Neural crest cell (in vitro differentiated cells): ENCODE measurements at regions not wholly inside any gene's neighbourhood (a gene's known extent, or its start where the extent isn't known, plus 50 kb on each side); places are given as distances from the start of the nearest gene placed in this dataset.

ENCODE experiments used
- DNase-seq: peaks from one replicate; pipeline ENCODE4 v3.0.0; 2021; ENCODE audit warnings: low read depth, mixed read lengths, low spot score
- H3K27ac Mint-ChIP-seq: one replicate; pipeline ENCODE4 v1.8.0; 2021; ENCODE audit warnings: mild to moderate bottlenecking, mixed read lengths; ENCODE audit not compliant: unreplicated experiment
- H3K27me3 Mint-ChIP-seq: 2 replicates; pipeline ENCODE4 v1.8.0; 2021; ENCODE audit warnings: low read depth, mild to moderate bottlenecking, mixed read lengths
- H3K36me3 Mint-ChIP-seq: 2 replicates; pipeline ENCODE4 v1.8.0; 2021; ENCODE audit warnings: low read depth, mild to moderate bottlenecking, mixed read lengths
- H3K4me1 Mint-ChIP-seq: 2 replicates; pipeline ENCODE4 v1.8.0; 2021; ENCODE audit warnings: mixed read lengths
- H3K4me3 Mint-ChIP-seq: one replicate; pipeline ENCODE4 v1.8.0; 2021; ENCODE audit warnings: mild to moderate bottlenecking, mixed read lengths
- H3K9me3 Mint-ChIP-seq: 2 replicates; pipeline ENCODE4 v1.8.0; 2021; ENCODE audit warnings: mixed read lengths
- TF ChIP-seq, protein P1 (sequence below): fragments of 200-600 bp; sonication (generic); conservative IDR thresholded peaks from 2 replicates; pipeline ENCODE4 v1.5.0; 2021; ENCODE audit warnings: antibody characterized with exemption, mild to moderate bottlenecking

DNA sequence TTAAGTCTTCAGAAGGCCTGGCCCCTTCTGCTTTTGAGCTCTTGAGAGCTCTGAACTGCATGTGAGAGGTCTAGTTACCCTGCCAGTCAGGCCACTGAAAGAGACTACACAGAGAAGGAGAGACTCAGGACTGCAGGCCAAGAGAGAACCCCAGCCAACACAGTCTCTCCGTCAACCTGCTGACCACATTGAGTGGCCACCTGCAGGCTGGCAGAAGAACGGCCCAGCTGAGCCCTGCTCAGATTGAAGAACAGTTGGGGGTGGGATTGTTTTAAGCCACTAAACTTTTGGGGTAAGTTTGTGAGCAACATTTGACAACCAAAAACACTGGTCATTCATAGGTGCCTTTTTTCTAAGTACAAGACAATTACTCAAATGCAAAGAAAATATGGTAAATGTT is 273.5 kb upstream of the CCDC54 start:
- H3K4me1 Mint-ChIP-seq: no peaks in the 10 kb centered on the region
- H3K36me3 Mint-ChIP-seq: no peaks in the 10 kb centered on the region
- no peak overlapping the region for H3K4me3 Mint-ChIP-seq
- no peaks in the 10 kb centered on the region for H3K27me3 Mint-ChIP-seq
- no peak for DNase-seq
- no peak overlapping the region for H3K27ac Mint-ChIP-seq
- peaks cover 14% of the 10 kb centered on the region for H3K9me3 Mint-ChIP-seq
- TF ChIP-seq, protein P1, sequence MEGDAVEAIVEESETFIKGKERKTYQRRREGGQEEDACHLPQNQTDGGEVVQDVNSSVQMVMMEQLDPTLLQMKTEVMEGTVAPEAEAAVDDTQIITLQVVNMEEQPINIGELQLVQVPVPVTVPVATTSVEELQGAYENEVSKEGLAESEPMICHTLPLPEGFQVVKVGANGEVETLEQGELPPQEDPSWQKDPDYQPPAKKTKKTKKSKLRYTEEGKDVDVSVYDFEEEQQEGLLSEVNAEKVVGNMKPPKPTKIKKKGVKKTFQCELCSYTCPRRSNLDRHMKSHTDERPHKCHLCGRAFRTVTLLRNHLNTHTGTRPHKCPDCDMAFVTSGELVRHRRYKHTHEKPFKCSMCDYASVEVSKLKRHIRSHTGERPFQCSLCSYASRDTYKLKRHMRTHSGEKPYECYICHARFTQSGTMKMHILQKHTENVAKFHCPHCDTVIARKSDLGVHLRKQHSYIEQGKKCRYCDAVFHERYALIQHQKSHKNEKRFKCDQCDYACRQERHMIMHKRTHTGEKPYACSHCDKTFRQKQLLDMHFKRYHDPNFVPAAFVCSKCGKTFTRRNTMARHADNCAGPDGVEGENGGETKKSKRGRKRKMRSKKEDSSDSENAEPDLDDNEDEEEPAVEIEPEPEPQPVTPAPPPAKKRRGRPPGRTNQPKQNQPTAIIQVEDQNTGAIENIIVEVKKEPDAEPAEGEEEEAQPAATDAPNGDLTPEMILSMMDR: no peak

DNA sequence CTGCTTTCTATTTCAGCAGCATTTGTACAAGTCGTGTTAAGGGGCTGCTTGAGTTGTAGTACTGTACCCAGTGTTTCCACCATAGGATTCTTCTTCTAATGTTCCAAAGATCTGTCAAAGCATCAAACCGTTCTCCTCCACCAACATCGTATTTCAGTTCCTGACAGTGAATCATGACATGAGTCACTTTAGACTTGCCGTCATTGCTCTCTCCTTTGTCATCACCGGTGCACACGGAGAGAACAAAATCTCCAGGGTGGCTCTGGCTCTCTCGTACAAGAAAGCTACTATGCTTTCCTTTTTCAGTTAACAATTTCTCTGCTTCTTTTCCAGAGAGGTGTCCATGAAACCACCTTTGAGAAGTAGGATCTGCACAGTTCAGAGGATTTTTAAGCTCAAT is 270.9 kb upstream of the CCDC54 start:
- DNase-seq: no peak
- Mint-ChIP-seq H3K36me3 (no peaks in the 10 kb centered on the region), H3K4me1 (no peaks in the 10 kb centered on the region), H3K27me3 (no peaks in the 10 kb centered on the region), H3K4me3 (no peak overlapping the region), H3K27ac (no peak overlapping the region), H3K9me3 (peaks cover 14% of the 10 kb centered on the region)
- TF ChIP-seq, protein P1: no peak

DNA sequence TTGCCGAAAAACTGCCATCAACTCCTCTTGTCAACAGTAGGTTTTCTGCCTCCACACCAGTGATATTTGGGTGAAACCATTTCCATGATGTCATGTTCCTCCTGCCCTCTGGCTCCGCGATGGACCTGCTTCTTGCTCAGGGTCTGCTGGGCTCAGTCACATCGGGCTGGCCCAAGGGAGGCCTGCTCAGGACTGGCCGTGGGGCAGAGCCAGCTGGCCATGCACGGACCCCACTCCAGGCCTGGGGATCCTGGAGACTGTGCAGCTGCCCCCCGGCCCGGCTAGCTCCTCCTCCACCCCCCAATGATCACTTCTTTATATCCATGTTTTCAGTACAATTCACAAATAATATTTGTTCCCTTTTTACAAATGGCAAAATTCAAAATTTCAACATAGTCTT is 270.3 kb upstream of the CCDC54 start:
- DNase-seq: no peak
- H3K4me1 Mint-ChIP-seq: no peaks in the 10 kb centered on the region
- H3K9me3 Mint-ChIP-seq: peaks cover 14% of the 10 kb centered on the region
- H3K36me3 Mint-ChIP-seq: no peaks in the 10 kb centered on the region
- no peak overlapping the region for H3K4me3 Mint-ChIP-seq
- H3K27me3 Mint-ChIP-seq: no peaks in the 10 kb centered on the region
- TF ChIP-seq, protein P1: no peak
- H3K27ac Mint-ChIP-seq: no peak overlapping the region

DNA sequence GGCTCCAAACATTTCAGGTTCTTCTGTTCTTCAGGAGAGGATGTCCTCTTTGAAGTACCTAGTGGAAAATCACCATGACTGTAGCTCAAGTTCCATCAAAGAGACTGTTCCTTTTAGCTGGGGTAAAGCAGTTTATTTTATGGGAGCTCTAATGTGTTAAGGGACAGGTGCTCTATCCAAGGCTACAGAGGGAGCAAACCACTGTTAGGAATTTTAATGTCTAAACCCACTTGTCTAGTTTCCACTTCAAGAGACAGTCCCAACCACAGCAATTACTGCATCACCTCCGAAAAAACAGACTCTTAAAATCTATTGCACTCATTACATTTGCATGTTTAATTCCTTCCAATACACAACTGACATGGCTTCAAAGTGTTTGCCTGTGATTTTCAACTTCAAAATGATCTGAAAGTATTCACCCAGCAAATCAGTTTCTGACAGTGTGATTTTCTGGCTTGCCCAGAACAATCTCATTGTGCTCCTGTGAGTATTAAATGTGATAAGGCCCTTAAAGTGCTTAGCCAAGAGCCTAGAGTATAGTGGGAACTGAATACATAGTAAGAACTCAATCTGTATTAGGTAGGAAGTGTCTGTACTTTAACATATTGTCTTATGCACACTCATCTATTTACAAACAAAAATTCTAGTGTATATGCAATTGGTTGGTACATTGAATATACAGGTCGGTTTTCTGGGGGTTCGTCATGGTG is 266.5 kb upstream of the CCDC54 start:
- Mint-ChIP-seq H3K4me3 (no peak overlapping the region), H3K27me3 (no peaks in the 10 kb centered on the region), H3K9me3 (peaks cover 4% of the 10 kb centered on the region), H3K36me3 (no peaks in the 10 kb centered on the region), H3K27ac (no peak overlapping the region), H3K4me1 (no peaks in the 10 kb centered on the region)
- DNase-seq: no peak
- TF ChIP-seq, protein P1: no peak

DNA sequence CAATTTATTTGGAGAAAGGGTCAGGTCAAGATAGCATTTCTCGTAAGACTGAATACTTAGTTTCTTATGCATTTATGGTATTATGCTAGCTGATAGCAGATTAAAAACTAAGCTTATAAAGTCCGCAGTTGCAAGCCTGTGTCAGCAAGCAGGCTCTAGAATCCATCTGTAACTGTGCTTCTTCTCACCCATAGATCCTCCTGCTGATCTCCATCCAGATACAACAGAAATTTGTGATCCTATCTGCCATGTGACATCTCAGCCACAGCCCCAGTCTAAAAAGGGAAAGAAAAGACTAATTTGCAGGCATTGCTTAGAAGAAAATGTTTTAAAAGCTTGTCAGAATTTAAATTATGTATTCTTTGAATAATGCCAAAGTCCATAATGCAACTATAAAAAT is 265.4 kb upstream of the CCDC54 start:
- H3K36me3 Mint-ChIP-seq: no peaks in the 10 kb centered on the region
- no peaks in the 10 kb centered on the region for H3K27me3 Mint-ChIP-seq
- no peaks in the 10 kb centered on the region for H3K9me3 Mint-ChIP-seq
- H3K27ac Mint-ChIP-seq: no peak overlapping the region
- DNase-seq: no peak
- H3K4me3 Mint-ChIP-seq: no peak overlapping the region
- no peaks in the 10 kb centered on the region for H3K4me1 Mint-ChIP-seq
- TF ChIP-seq, protein P1: no peak
